AG09309 (cell line): ENCODE measurements at regions not wholly inside any gene's neighbourhood (a gene's known extent, or its start where the extent isn't known, plus 50 kb on each side); places are given as distances from the start of the nearest gene placed in this dataset.
A peak's percentile ranks its signal among the peaks of the same experiment; 100 is the strongest.
"Not testable (repeated sequence)": the region's sequence is repeated elsewhere in the genome, so short reads cannot be mapped to it uniquely, and the experiment has no call there.

Experiments
- DNase-seq: peaks from one replicate; pipeline ENCODE4 v3.0.0-alpha.2; 2010; ENCODE audit warnings: low read depth
- H3K4me3 ChIP-seq: 2 replicates; pipeline ENCODE4 v1.5.1; 2011; ENCODE audit warnings: mild to moderate bottlenecking, low read depth, low read length, moderate library complexity; ENCODE audit not compliant: control insufficient read depth
- CTCF ChIP-seq: IDR thresholded peaks from 2 replicates; pipeline ENCODE4 v1.5.1; 2011; ENCODE audit warnings: mild to moderate bottlenecking, low read depth, low read length, inconsistent platforms; ENCODE audit not compliant: insufficient read depth, control insufficient read depth; ENCODE audit errors: missing control alignments

- DNase-seq = no peak
- no peak for TF ChIP-seq CTCF
- H3K4me3 ChIP-seq = no peak overlapping the region
These were observed 1406.5 kb downstream of the STIM2 start for GRCh38 chr4:28267166-28267565.

GRCh38 chr4:28269426-28269825 is 1408.8 kb downstream of the STIM2 start:
- H3K4me3 ChIP-seq = no peak overlapping the region
- no peak for TF ChIP-seq CTCF
- DNase-seq = no peak

GRCh38 chr4:28277931-28278330 is 1417.3 kb downstream of the STIM2 start:
- no peak for TF ChIP-seq CTCF
- H3K4me3 ChIP-seq = no peak overlapping the region
- no peak for DNase-seq

GRCh38 chr4:28278676-28279075 is 1418.0 kb downstream of the STIM2 start:
- DNase-seq = no peak
- no peak overlapping the region for H3K4me3 ChIP-seq
- no peak for TF ChIP-seq CTCF

GRCh38 chr4:28279249-28279648 is 1418.6 kb downstream of the STIM2 start:
- no peak for TF ChIP-seq CTCF
- no peak for DNase-seq
- H3K4me3 ChIP-seq = no peak overlapping the region

- DNase-seq, H3K4me3 ChIP-seq: not testable (repeated sequence)
These were observed 1425.6 kb downstream of the STIM2 start for GRCh38 chr4:28286266-28286665.

- no peak overlapping the region for H3K4me3 ChIP-seq
- TF ChIP-seq CTCF = no peak
- DNase-seq = peak; percentile 99
These were observed 1427.2 kb downstream of the STIM2 start for GRCh38 chr4:28287831-28288233.
